H1 (cell line): ENCODE measurements at regions not wholly inside any gene's neighbourhood (a gene's known extent, or its start where the extent isn't known, plus 50 kb on each side); places are given as distances from the start of the nearest gene placed in this dataset.

Experiments
- CTCF ChIP-seq, 3 experiments: IDR thresholded peaks; 1 replicate in 2 of 3; 2 replicates in 1 of 3; pipeline versions ENCODE4 v1.5.1 to v1.6.1; 2011; ENCODE audit warnings: low read length in 3 of 3, mild to moderate bottlenecking in 3 of 3, inconsistent platforms in 2 of 3, low read depth in 1 of 3, moderate library complexity in 1 of 3; ENCODE audit not compliant: insufficient read depth in 1 of 3; ENCODE audit errors: control extremely low read depth in 1 of 3
- EP300 ChIP-seq, 2 experiments: IDR thresholded peaks; 1 replicate in 1 of 2; 2 replicates in 1 of 2; pipeline ENCODE4 v1.6.1; 2011 to 2012; ENCODE audit warnings: low read depth in 2 of 2, low read length in 2 of 2, mild to moderate bottlenecking in 2 of 2, borderline replicate concordance in 1 of 2, inconsistent platforms in 1 of 2, moderate library complexity in 1 of 2
- JUND ChIP-seq: IDR thresholded peaks from 2 replicates; pipeline ENCODE4 v1.6.1; 2011; ENCODE audit warnings: mild to moderate bottlenecking, improper control_type of control experiment, low read length
- POLR2A ChIP-seq, 2 experiments: IDR thresholded peaks; 1 replicate in 1 of 2; 2 replicates in 1 of 2; pipeline ENCODE4 v1.6.1; 2011; ENCODE audit warnings: low read depth in 2 of 2, low read length in 2 of 2, mild to moderate bottlenecking in 2 of 2; ENCODE audit errors: control extremely low read depth in 1 of 2
- POLR2AphosphoS5 ChIP-seq: IDR thresholded peaks from 2 replicates; pipeline ENCODE4 v1.6.1; 2011; ENCODE audit warnings: low read depth, low read length
- SIRT6 ChIP-seq: IDR thresholded peaks from one replicate; pipeline ENCODE4 v1.7.1; 2012; ENCODE audit warnings: low read length, inconsistent platforms
- SP2 ChIP-seq: IDR thresholded peaks from 2 replicates; pipeline ENCODE4 v1.6.1; 2012; ENCODE audit warnings: mild to moderate bottlenecking, low read length, inconsistent platforms
- TAF1 ChIP-seq: IDR thresholded peaks from 2 replicates; pipeline ENCODE4 v1.6.1; 2011; ENCODE audit warnings: mild to moderate bottlenecking, low read depth, low read length
- YY1 ChIP-seq: IDR thresholded peaks from 2 replicates; pipeline ENCODE4 v1.6.1; 2011; ENCODE audit warnings: low read depth, mild to moderate bottlenecking, low read length

GRCh38 chr13:107475753-107476453, 739.4 kb downstream of the LIG4 start:
- TF ChIP-seq CTCF (IDR thresholded peaks at IDR 0.05; ENCODE audit: control extremely low read depth in 1 of 3, insufficient read depth in 1 of 3, low read depth in 1 of 3, low read length in 3 of 3): no peak
- no peak for TF ChIP-seq SIRT6
- no peak for TF ChIP-seq POLR2A (IDR thresholded peaks at IDR 0.05; ENCODE audit: control extremely low read depth in 1 of 2, low read depth in 2 of 2, low read length in 2 of 2)
- no peak for TF ChIP-seq YY1
- no peak for TF ChIP-seq TAF1
- no peak for TF ChIP-seq SP2
- no peak for TF ChIP-seq EP300 (IDR thresholded peaks at IDR 0.05; ENCODE audit: borderline replicate concordance in 1 of 2, low read depth in 2 of 2, low read length in 2 of 2)
- TF ChIP-seq JUND: no peak
- no peak for TF ChIP-seq POLR2AphosphoS5
